K562 (cell line): ENCODE measurements at regions not wholly inside any gene's neighbourhood (a gene's known extent, or its start where the extent isn't known, plus 50 kb on each side); places are given as distances from the start of the nearest gene placed in this dataset.

Experiments used
- ADNP ChIP-seq: fragments of 200-800 bp; sonication (Bioruptor generic); IDR thresholded peaks from 2 replicates; pipeline ENCODE4 v1.6.1; 2016; ENCODE audit warnings: missing genetic modification characterization, missing compliant biosample characterization
- BCLAF1 ChIP-seq, 2 experiments: fragments of 450-650 bp in 1 of 2; IDR thresholded peaks; 2 replicates each; pipeline ENCODE4 v1.6.1; 2011 to 2017; ENCODE audit warnings: low read depth in 2 of 2, antibody characterized with exemption in 1 of 2, borderline replicate concordance in 1 of 2, low read length in 1 of 2, mild to moderate bottlenecking in 1 of 2, mixed read lengths in 1 of 2; ENCODE audit not compliant: control insufficient read depth in 1 of 2
- ELK1 ChIP-seq: sonication (generic); formaldehyde crosslinking; IDR thresholded peaks from 2 replicates; pipeline ENCODE4 v1.8.1; 2022; ENCODE audit warnings: missing genetic modification reagents
- HDAC6 ChIP-seq: IDR thresholded peaks from 2 replicates; pipeline ENCODE4 v1.6.1; 2012; ENCODE audit warnings: low read depth, mild to moderate bottlenecking, control low read depth, inconsistent platforms, low read length, moderate library complexity
- JUNB ChIP-seq: fragments of 450-650 bp; formaldehyde crosslinking; conservative IDR thresholded peaks from 2 replicates; pipeline ENCODE4 v1.4.0; 2020; ENCODE audit warnings: mild to moderate bottlenecking
- KAT2B ChIP-seq: IDR thresholded peaks from one replicate; pipeline ENCODE4 v1.6.1; 2012; ENCODE audit warnings: low read depth, mild to moderate bottlenecking, control low read depth, inconsistent platforms, low read length, moderate library complexity
- PREB ChIP-seq: sonication (generic); formaldehyde crosslinking; IDR thresholded peaks from 2 replicates; pipeline ENCODE4 v1.8.1; 2023; ENCODE audit warnings: mild to moderate bottlenecking, missing genetic modification reagents
- RBM22 ChIP-seq: fragments of 200-400 bp; formaldehyde crosslinking; IDR thresholded peaks from 2 replicates; pipeline ENCODE4 v1.6.1; 2018; ENCODE audit warnings: low read length, low read depth; ENCODE audit not compliant: poor library complexity, severe bottlenecking
- RHOXF2B ChIP-seq: fragments of 250-450 bp; sonication (Bioruptor Pico); conservative IDR thresholded peaks from 2 replicates; pipeline ENCODE4 v1.5.1; 2021
- SMARCA4 ChIP-seq: fragments of 450-650 bp; IDR thresholded peaks from 2 replicates; pipeline ENCODE4 v1.6.1; 2016
- SMC3 ChIP-seq: conservative IDR thresholded peaks from 2 replicates; pipeline ENCODE4 v1.6.1; 2011; ENCODE audit warnings: low read depth, low read length, improper control_type of control experiment; ENCODE audit not compliant: insufficient read depth
- TFE3 ChIP-seq: fragments of 450-650 bp; formaldehyde crosslinking; IDR thresholded peaks from 2 replicates; pipeline ENCODE4 v1.4.0; 2020; ENCODE audit warnings: mild to moderate bottlenecking, mixed read lengths
- ZMIZ1 ChIP-seq, 2 experiments: fragments of 150-350 bp in 1 of 2; IDR thresholded peaks; 2 replicates each; pipeline ENCODE4 v1.6.1; 2012 to 2016; ENCODE audit warnings: low read depth in 2 of 2, low read length in 2 of 2, mild to moderate bottlenecking in 1 of 2, moderate library complexity in 1 of 2
- ZNF436 ChIP-seq: fragments of 250-450, 450-650 bp; sonication (Bioruptor Pico); formaldehyde crosslinking; IDR thresholded peaks from 2 replicates; pipeline ENCODE4 v1.7.0; 2020; ENCODE audit warnings: mild to moderate bottlenecking
- ZNF561 ChIP-seq: fragments of 450-650 bp; formaldehyde crosslinking; conservative IDR thresholded peaks from 2 replicates; pipeline ENCODE4 v1.4.0; 2020; ENCODE audit warnings: mild to moderate bottlenecking, moderate library complexity
- ZNF668 ChIP-seq: fragments of 250-450 bp; sonication (Bioruptor Pico); IDR thresholded peaks from 2 replicates; pipeline ENCODE4 v1.8.0; 2022; ENCODE audit warnings: mild to moderate bottlenecking, inconsistent platforms
- ZNF707 ChIP-seq: fragments of 250-450 bp; sonication (Bioruptor Pico); conservative IDR thresholded peaks from 2 replicates; pipeline ENCODE4 v1.8.0; 2022; ENCODE audit warnings: inconsistent platforms, mild to moderate bottlenecking, moderate library complexity

- TF ChIP-seq KAT2B: no peak
- no peak for TF ChIP-seq TFE3 (CRISPR knock-in tag)
- no peak for TF ChIP-seq ADNP (tag)
- TF ChIP-seq ELK1 (CRISPR knock-in tag): no peak
- TF ChIP-seq RHOXF2B (CRISPR knock-in tag): no peak
- no peak for TF ChIP-seq HDAC6
- TF ChIP-seq PREB (CRISPR knock-in tag): no peak
- TF ChIP-seq ZNF436: no peak
- no peak for TF ChIP-seq ZNF668 (CRISPR knock-in tag)
- TF ChIP-seq ZMIZ1 (IDR thresholded peaks at IDR 0.05; ENCODE audit: low read depth in 2 of 2, low read length in 2 of 2): no peak
- TF ChIP-seq SMC3: no peak
- TF ChIP-seq RBM22: no peak
- TF ChIP-seq ZNF707 (CRISPR knock-in tag): no peak
- TF ChIP-seq JUNB (CRISPR knock-in tag): no peak
- TF ChIP-seq ZNF561: no peak
- peak; percentile 81 for TF ChIP-seq SMARCA4
- TF ChIP-seq BCLAF1 (IDR thresholded peaks at IDR 0.05; ENCODE audit: borderline replicate concordance in 1 of 2, control insufficient read depth in 1 of 2, low read depth in 2 of 2, low read length in 1 of 2): no peak
These were observed 83.8 kb upstream of the TLK1 start (continued) for GRCh38 chr2:171244466-171244969.
